NCI-H1436 (cell line): ENCODE measurements at regions not wholly inside any gene's neighbourhood (a gene's known extent, or its start where the extent isn't known, plus 50 kb on each side); places are given as distances from the start of the nearest gene placed in this dataset.

Experiments used
- DNase-seq: peaks from one replicate; lab custom pipeline; 2025; lab: John Stamatoyannopoulos, UW

GRCh38 chr9:80932181-80932580 lies 757.2 kb downstream of the TLE1 start:
- DNase-seq, result no peak

- DNase-seq, result no peak
These were observed 758.2 kb downstream of the TLE1 start for GRCh38 chr9:80931163-80931562.

GRCh38 chr9:80928697-80929096 lies 760.6 kb downstream of the TLE1 start:
- no peak for DNase-seq

DNA sequence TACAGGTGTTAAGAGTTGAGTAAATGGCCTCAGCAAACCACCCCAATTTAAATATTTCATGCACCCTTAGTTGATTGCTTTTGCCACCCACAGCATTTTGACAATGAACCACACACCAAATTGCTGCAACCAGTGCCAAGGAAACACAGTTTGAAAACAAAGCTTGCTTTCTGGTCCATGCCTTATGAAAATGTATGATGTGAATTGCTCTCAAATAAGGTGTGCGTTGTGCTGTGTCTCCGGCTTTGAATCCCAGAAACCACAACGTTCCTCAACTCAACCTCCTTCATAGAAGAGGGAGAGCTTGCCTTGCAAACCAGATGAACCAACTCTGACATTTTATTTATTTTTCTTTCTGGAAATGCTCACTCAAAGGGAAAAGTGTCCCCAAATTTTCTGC lies 762.7 kb downstream of the TLE1 start:
- DNase-seq, result no peak

GRCh38 chr9:80922544-80922943 lies 766.8 kb downstream of the TLE1 start:
- DNase-seq, result no peak

- no peak for DNase-seq
These were observed 782.6 kb downstream of the TLE1 start for GRCh38 chr9:80906728-80907127.

- no peak for DNase-seq
These were observed 790.1 kb downstream of the TLE1 start for GRCh38 chr9:80899208-80899607.

DNA sequence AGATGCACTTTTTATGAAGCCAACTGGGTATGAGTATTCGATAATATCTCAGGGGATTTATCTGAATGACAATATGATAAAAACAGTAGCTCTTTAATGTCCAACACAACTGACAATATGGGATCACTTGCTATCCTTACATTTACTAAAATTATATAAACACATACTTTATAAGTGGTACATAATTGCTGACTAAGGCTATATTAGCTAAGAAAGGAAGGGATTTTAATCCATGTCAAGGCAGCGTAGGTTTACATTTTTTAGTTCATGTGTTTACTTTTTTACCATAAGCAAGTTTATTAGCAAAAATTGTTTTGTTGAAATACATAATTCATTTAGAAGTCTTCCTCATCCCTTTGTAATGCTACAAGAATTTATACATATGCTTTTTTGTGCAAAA lies 796.2 kb downstream of the TLE1 start:
- no peak for DNase-seq

- no peak for DNase-seq
These were observed 796.6 kb downstream of the TLE1 start for GRCh38 chr9:80892703-80893102.

GRCh38 chr9:80890124-80890523 lies 799.2 kb downstream of the TLE1 start:
- no peak for DNase-seq

GRCh38 chr9:80885894-80886293 lies 803.5 kb downstream of the TLE1 start:
- no peak for DNase-seq

GRCh38 chr9:80883826-80884579 lies 805.3 kb downstream of the TLE1 start:
- no peak for DNase-seq

DNA sequence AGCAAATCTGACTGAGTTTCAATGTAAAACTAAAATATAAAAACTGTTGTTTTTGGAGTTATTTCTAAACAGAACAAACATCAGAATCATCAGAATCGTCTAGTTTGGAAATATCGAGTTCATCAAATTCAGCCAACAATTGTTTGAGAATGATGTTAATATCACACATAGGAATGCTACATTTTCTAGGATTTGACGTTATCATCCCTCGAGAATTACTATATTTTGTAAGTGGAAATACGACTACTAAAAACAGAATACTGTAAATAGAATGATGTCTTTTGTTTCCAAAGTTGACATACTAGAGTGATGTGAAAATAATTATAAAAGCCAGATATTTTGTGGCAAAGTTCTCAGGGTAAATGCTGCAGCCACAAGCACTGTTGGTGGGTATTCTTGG lies 805.9 kb downstream of the TLE1 start:
- DNase-seq, result no peak

- DNase-seq, result no peak
These were observed 807.4 kb downstream of the TLE1 start for GRCh38 chr9:80881940-80882339.

- DNase-seq, result no peak
These were observed 808.0 kb downstream of the TLE1 start for GRCh38 chr9:80881320-80881719.

DNA sequence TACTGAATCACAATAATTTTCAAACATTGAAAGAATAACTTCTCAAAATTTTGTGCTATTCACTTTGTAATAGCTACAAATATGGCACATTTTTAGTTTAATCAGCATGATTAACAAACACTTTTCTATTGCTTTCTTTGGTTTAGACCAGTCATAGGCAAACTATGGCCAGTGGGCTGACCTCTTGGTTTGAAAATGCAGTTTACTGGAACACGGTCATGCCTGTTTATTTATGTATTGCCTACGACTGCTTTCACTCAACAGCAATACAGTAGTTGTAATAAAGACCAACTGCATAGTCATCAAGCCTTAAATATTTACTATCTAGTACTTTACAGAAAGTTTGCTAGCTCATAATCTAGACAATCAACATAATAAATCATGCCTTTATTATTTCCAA lies 810.8 kb downstream of the TLE1 start:
- DNase-seq, result no peak

DNA sequence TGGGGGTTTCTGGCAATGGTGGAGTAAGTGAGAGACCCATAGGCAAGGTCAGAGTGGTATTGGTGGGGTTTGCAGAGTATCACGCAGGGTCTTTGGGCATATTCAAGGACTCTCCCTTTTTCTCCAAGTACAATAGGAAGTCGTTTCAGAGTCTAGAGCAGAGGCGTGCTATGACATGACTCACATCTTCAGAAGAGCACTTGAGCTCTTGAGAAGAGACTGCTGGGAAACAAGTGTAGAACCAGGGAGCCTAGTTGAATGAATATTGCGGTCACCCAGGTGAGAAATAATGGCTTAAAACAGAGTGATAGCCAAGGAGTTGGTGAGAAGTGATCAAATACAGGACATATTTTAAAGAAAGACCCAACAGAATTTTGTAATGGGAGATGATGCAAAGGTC lies 813.4 kb downstream of the TLE1 start:
- DNase-seq, result no peak

DNA sequence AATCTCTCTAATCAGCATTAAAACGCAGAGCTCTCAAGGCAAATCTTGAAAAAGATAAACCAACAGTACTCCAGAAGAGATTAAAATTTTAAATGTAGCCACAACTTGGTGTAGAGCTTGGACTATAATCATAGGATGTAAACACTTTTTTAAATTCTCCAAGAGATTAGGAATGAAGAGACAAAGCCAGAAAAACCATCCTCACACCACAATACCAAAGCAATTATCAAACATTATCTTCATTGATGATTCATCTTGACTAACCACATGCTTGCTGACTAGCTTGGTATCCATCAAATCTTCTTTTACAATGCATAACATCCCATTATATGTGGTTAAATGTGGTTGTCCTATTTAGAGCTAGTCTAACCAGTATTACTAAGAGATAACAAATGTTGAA lies 815.1 kb downstream of the TLE1 start:
- DNase-seq, result no peak

DNA sequence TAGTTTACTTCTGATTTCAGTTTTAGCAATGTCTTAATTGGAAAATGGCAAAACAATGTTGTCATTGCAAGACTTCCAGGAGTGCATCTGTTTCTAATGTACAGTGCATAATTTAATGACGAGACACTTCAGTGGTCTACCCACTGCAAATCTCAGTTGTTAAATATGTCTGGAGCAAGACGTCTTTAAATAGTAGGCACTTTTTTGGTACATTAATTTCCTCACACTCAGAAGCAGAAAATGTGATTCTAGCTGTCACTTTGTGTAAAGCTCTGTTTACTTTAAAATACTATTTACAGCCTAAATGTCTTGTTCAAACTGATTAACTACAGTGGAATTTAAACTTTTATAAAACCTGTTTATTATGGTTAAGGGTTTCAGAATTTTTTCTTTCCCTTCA lies 815.5 kb downstream of the TLE1 start:
- DNase-seq, result no peak

DNA sequence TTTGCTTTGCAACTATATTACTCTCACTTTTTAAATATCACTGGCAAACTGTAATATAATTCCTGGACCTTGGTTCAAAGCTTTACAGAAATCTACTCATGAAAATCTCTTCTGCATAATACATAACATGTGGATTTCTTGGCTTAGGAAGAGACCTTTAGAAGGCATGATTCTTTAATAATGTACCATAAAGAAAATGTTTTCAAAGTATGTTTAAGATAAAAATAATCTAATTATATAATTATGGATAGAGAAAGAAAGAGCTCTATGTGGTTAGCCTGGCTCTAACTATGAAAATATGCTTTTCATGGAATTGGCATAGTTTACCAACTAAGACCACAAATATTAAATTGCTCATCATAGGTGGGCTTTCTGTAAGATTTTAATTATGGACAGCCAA lies 817.8 kb downstream of the TLE1 start:
- DNase-seq, result no peak

DNA sequence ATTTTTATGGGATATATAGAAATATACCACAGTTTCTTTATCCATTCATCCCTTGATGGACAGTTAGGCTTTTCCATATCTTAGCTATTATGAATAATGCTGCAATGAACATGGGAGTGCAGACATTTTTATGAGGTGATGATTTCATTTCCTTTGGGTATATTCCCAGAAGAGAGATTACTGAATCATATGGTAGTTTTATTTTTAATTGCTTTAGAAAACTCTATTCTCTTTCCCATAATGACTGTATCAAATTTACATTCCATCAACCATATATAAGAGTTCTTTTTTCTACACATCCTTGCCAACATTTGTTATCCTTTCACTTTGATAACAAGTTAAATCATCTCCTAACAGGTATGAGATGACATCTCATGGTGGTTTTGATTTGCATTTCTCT lies 821.6 kb downstream of the TLE1 start:
- DNase-seq, result no peak

DNA sequence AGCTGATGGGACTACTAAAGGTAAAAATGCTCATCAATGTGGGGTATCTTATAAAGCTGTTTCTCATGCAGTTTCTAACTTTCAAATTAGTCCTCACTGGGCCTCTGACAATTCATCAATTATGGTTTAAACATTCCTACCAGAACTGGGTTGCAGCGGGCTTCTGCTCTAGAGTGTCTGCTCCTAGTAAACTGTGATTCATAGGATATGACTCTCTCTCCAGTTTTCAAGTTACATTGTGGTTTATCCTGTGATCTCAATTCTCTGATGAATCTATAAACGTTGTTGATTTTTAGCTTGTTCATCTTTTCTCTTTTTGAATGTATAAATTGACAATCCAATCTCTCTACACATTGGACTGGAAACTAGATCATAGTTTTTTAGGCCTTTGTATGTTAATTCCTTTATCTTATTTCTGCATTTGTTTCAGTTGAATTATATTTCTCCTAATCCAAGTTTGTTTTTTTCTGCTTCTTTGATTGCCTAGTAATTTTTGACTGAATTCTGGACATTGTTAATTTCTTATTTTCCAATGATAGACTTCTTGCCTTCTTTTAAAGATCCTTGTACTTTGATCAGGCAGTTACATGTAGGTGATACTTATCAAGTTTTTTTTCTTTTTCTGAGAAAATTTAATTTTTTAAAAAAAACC lies 822.6 kb downstream of the TLE1 start:
- DNase-seq, result no peak

GRCh38 chr9:80866121-80866520 lies 823.2 kb downstream of the TLE1 start:
- no peak for DNase-seq

DNA sequence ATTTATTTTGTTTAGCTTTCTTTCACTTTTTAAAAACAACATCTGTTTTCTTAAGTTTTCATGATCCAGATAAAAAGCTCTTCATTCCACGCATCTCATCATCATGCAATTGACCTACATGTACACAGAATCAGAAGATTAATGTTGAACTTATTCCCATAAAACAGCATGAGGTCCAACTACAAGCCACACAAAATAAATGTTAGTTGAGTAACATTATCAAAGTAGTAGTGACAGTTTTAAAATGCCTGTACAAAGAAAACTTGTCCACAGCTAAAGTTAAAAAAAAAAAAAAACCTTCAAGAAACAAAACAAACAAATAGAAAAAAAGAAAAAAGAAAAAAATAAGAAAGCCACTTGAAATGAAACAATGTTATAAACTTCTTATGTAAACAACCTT lies 846.3 kb downstream of the TLE1 start:
- no peak for DNase-seq
